ENCODE measurements at regions not wholly inside any gene's neighbourhood (a gene's known extent, or its start where the extent isn't known, plus 50 kb on each side); places are given as distances from the start of the nearest gene placed in this dataset.

- no peak for DNase-seq
These were observed 54.7 kb downstream of the MYEOV start for GRCh38 chr11:69348414-69349235.

GRCh38 chr11:69350040-69350439 is 56.1 kb downstream of the MYEOV start:
- DNase-seq, result no peak

- no peak for DNase-seq
These were observed 56.6 kb downstream of the MYEOV start for GRCh38 chr11:69350596-69350995.

- no peak for DNase-seq
These were observed 57.5 kb downstream of the MYEOV start for GRCh38 chr11:69351460-69351859.

- no peak for DNase-seq
These were observed 58.2 kb downstream of the MYEOV start for GRCh38 chr11:69352166-69352565.

GRCh38 chr11:69352715-69353319 is 58.9 kb downstream of the MYEOV start:
- no peak for DNase-seq

GRCh38 chr11:69353696-69354544 is 60.0 kb downstream of the MYEOV start:
- DNase-seq, result no peak

- DNase-seq, result no peak
These were observed 60.6 kb downstream of the MYEOV start for GRCh38 chr11:69354545-69354897.

GRCh38 chr11:69355346-69355940 is 61.5 kb downstream of the MYEOV start:
- DNase-seq, result no peak

GRCh38 chr11:69355959-69356702 is 62.2 kb downstream of the MYEOV start:
- no peak for DNase-seq

GRCh38 chr11:69356703-69357457 is 62.9 kb downstream of the MYEOV start:
- DNase-seq, result no peak

- no peak for DNase-seq
These were observed 63.8 kb downstream of the MYEOV start for GRCh38 chr11:69357458-69358397.

GRCh38 chr11:69358398-69359020 is 64.6 kb downstream of the MYEOV start:
- DNase-seq, result no peak

- no peak for DNase-seq
These were observed 66.0 kb downstream of the MYEOV start for GRCh38 chr11:69359735-69360480.

- no peak for DNase-seq
These were observed 66.7 kb downstream of the MYEOV start for GRCh38 chr11:69360606-69361005.

- DNase-seq, result no peak
These were observed 67.1 kb downstream of the MYEOV start for GRCh38 chr11:69361048-69361447.

- DNase-seq, result no peak
These were observed 67.5 kb downstream of the MYEOV start for GRCh38 chr11:69361466-69361865.

GRCh38 chr11:69362315-69362714 is 68.4 kb downstream of the MYEOV start:
- DNase-seq, result no peak

- no peak for DNase-seq
These were observed 71.0 kb downstream of the MYEOV start for GRCh38 chr11:69364921-69365320.
